SU-DHL-6 (cell line): ENCODE measurements at regions not wholly inside any gene's neighbourhood (a gene's known extent, or its start where the extent isn't known, plus 50 kb on each side); places are given as distances from the start of the nearest gene placed in this dataset.

ENCODE experiments used
- H2AFZ ChIP-seq: fragments of 200-600 bp; sonication (generic); 2 replicates; pipeline ENCODE4 v1.6.1; 2014; ENCODE audit warnings: low read depth, mild to moderate bottlenecking, moderate library complexity, mixed read lengths, antibody characterized with exemption, low read length; ENCODE audit not compliant: severe bottlenecking
- H3F3A ChIP-seq: fragments of 200-600 bp; shearing (Covaris generic); 2 replicates; pipeline ENCODE4 v1.6.0; 2016; ENCODE audit warnings: antibody characterized with exemption, mild to moderate bottlenecking; ENCODE audit not compliant: insufficient read depth
- H3K27ac ChIP-seq: fragments of 200-600 bp; sonication (generic); 2 replicates; pipeline ENCODE4 v1.5.1; 2016; ENCODE audit warnings: low read depth, mild to moderate bottlenecking, low read length, moderate library complexity, mixed read lengths
- H3K27me3 ChIP-seq: fragments of 200-600 bp; sonication (generic), shearing (Covaris generic); 2 replicates; pipeline ENCODE4 v1.6.0; 2014; ENCODE audit warnings: mild to moderate bottlenecking, low read length
- H3K36me3 ChIP-seq: fragments of 200-600 bp; sonication (generic); 2 replicates; pipeline ENCODE4 v1.6.1; 2014; ENCODE audit warnings: mild to moderate bottlenecking, low read length, mixed read lengths
- H3K4me2 ChIP-seq: fragments of 300-600, 200-600 bp; shearing (Covaris generic), sonication (generic); 2 replicates; pipeline ENCODE4 v1.6.0; 2014; ENCODE audit warnings: low read length, low read depth, mild to moderate bottlenecking; ENCODE audit not compliant: poor library complexity, severe bottlenecking
- H3K4me3 ChIP-seq: fragments of 200-600 bp; sonication (generic); 2 replicates; pipeline ENCODE4 v1.5.1; 2014; ENCODE audit warnings: antibody characterized with exemption, low read length, mild to moderate bottlenecking, mixed read lengths; ENCODE audit not compliant: insufficient read depth, poor library complexity, severe bottlenecking
- H3K79me2 ChIP-seq: fragments of 200-600 bp; sonication (generic); 2 replicates; pipeline ENCODE4 v1.6.1; 2014; ENCODE audit warnings: mild to moderate bottlenecking, low read length, moderate library complexity; ENCODE audit not compliant: insufficient read depth
- H3K9ac ChIP-seq: fragments of 200-600 bp; sonication (generic); 2 replicates; pipeline ENCODE4 v1.7.0; 2014; ENCODE audit warnings: mild to moderate bottlenecking, low read length
- H3K9me2 ChIP-seq: fragments of 200-600 bp; sonication (generic); replicated peaks from 2 replicates; pipeline ENCODE4 v1.6.1; 2014; ENCODE audit warnings: low read length; ENCODE audit not compliant: insufficient read depth
- H3K9me3 ChIP-seq: fragments of 200-600 bp; sonication (generic); 2 replicates; pipeline ENCODE4 v1.6.1; 2014; ENCODE audit warnings: low read length, mixed read lengths; ENCODE audit not compliant: insufficient read depth
- H4K20me1 ChIP-seq: fragments of 200-600 bp; sonication (generic); 2 replicates; pipeline ENCODE4 v1.6.1; 2014; ENCODE audit warnings: low read depth, mild to moderate bottlenecking, antibody characterized with exemption, low read length, moderate library complexity, mixed read lengths
- EZH2phosphoT487 ChIP-seq: fragments of 200-600 bp; sonication (generic), shearing (Covaris generic); conservative IDR thresholded peaks from 2 replicates; pipeline ENCODE4 v1.6.1; 2018; ENCODE audit warnings: mild to moderate bottlenecking, antibody characterized with exemption, low read length, moderate library complexity, mixed read lengths
- TF ChIP-seq, protein P1 (sequence below): fragments of 200-600 bp; sonication (generic); IDR thresholded peaks from one replicate; pipeline ENCODE4 v1.5.1; 2017; ENCODE audit warnings: antibody characterized with exemption, mild to moderate bottlenecking, low read length, moderate library complexity; ENCODE audit not compliant: insufficient read depth, poor library complexity, severe bottlenecking

DNA sequence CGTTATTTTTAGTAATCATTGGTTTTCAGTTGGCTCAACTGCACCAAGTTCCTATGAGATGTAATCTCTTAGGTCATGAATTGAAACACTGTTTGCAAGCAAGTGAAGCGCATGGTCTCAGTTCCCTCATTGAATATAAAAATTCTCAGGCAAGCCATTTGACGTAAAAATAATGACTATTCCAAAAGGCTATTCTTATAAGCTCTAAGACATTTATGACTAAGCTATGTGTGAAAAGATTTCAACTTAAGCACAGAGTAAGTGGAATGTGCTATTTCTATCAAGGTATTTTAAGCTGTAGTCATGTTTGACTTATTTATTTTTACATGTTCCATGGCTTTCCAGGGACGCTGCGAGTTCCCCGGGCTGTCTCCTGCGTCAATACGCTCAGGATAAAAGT is 248.5 kb downstream of the THBS2 start:
- Histone ChIP-seq H4K20me1 (no peaks in the 10 kb centered on the region), H3F3A (no peaks in the 10 kb centered on the region), H3K79me2 (no peaks in the 10 kb centered on the region), H3K27me3 (peaks cover 3% of the 10 kb centered on the region; the same call in 1 of the 2 replicates), H3K36me3 (no peaks in the 10 kb centered on the region), H3K9ac (no peak overlapping the region), H3K27ac (no peak overlapping the region), H2AFZ (no peak overlapping the region), H3K9me3 (no peaks in the 10 kb centered on the region), H3K4me3 (no peak overlapping the region), H3K4me2 (no peak overlapping the region), H3K9me2 (no peaks in the 10 kb centered on the region; the same call in 1 of the 2 replicates)
- TF ChIP-seq EZH2phosphoT487 = no peak
- TF ChIP-seq, protein P1, sequence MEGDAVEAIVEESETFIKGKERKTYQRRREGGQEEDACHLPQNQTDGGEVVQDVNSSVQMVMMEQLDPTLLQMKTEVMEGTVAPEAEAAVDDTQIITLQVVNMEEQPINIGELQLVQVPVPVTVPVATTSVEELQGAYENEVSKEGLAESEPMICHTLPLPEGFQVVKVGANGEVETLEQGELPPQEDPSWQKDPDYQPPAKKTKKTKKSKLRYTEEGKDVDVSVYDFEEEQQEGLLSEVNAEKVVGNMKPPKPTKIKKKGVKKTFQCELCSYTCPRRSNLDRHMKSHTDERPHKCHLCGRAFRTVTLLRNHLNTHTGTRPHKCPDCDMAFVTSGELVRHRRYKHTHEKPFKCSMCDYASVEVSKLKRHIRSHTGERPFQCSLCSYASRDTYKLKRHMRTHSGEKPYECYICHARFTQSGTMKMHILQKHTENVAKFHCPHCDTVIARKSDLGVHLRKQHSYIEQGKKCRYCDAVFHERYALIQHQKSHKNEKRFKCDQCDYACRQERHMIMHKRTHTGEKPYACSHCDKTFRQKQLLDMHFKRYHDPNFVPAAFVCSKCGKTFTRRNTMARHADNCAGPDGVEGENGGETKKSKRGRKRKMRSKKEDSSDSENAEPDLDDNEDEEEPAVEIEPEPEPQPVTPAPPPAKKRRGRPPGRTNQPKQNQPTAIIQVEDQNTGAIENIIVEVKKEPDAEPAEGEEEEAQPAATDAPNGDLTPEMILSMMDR = no peak

DNA sequence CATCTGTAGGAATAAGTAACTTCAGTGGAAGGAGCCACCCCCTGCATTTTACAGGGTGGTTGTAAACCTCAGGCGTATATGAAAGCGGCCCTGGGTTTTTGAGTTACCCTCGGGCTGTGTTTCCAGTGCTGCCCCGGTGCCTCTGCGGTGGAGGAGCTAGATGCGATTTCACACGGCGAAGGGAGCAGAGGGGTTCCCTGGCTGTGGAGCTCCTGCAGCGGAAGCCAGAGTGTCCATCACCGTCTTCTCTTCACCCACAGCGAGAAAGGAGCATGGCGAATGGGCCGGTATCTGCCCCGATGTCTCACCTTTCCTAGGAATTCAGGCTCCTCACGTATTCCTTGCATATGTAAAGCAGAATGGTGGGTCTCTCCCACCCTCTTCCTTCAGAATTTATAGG is 253.6 kb downstream of the THBS2 start:
- Histone ChIP-seq H3K27me3 (no peaks in the 10 kb centered on the region), H3K9me2 (no peaks in the 10 kb centered on the region), H3K36me3 (no peaks in the 10 kb centered on the region), H3K4me2 (no peak overlapping the region), H3K9ac (no peak overlapping the region), H2AFZ (no peak overlapping the region), H3K79me2 (no peaks in the 10 kb centered on the region), H3K27ac (no peak overlapping the region), H3K4me3 (no peak overlapping the region), H4K20me1 (no peaks in the 10 kb centered on the region), H3F3A (no peaks in the 10 kb centered on the region), H3K9me3 (no peaks in the 10 kb centered on the region)
- TF ChIP-seq, protein P1 = no peak
- TF ChIP-seq EZH2phosphoT487 = no peak

DNA sequence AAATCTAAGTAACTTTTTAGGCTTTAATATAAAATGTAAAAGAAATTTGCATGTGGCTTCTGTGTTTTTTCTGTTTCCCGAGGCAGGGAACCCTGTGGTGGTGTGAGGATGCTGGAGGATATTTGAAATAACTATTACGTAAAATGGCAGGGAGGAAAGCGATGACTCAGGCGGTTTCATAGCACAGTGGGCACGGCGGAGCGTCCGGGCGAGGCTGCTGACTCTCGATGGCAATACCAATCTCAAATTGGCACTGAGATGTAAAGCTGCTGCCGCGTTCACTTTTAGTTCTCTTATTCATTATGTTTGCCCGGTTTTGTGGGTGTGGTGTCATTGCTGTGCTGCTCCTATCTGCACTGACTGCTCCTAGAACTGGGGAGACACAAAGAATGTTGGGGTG is 254.3 kb downstream of the THBS2 start:
- no peak overlapping the region for H3K4me3 ChIP-seq
- TF ChIP-seq EZH2phosphoT487 = no peak
- TF ChIP-seq, protein P1 = no peak
- H3K27ac ChIP-seq = no peak overlapping the region

DNA sequence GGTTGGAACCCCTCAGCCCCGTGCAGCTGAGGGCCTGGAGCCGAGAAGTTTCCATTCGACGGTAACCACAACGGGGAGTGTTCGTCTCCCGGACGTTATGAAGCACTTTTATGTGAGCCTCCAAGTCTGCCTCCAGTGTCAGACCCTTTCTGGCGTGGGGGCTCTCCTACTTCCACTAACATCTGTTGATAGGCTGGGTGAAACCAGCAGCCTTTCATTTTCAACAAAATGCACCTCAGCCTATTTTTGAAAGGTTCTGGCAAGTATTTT is 257.4 kb downstream of the THBS2 start:
- no peak for TF ChIP-seq EZH2phosphoT487
- TF ChIP-seq, protein P1 = no peak
- Histone ChIP-seq H3K4me3 (no peak overlapping the region), H3K9me2 (no peaks in the 10 kb centered on the region), H3K27me3 (no peaks in the 10 kb centered on the region), H2AFZ (no peak overlapping the region), H3K79me2 (no peaks in the 10 kb centered on the region), H4K20me1 (no peaks in the 10 kb centered on the region), H3K4me2 (no peak overlapping the region), H3K9me3 (no peaks in the 10 kb centered on the region), H3K9ac (no peak overlapping the region), H3F3A (no peaks in the 10 kb centered on the region), H3K36me3 (no peaks in the 10 kb centered on the region), H3K27ac (no peak overlapping the region)

More for the DNA sequence above, 254.3 kb downstream of the THBS2 start:
- H3K27me3 ChIP-seq = no peaks in the 10 kb centered on the region
- no peaks in the 10 kb centered on the region for H3F3A ChIP-seq
- no peak overlapping the region for H3K4me2 ChIP-seq
- H3K79me2 ChIP-seq = no peaks in the 10 kb centered on the region
- no peaks in the 10 kb centered on the region for H3K36me3 ChIP-seq
- H2AFZ ChIP-seq = no peak overlapping the region
- H3K9me2 ChIP-seq = no peaks in the 10 kb centered on the region
- no peaks in the 10 kb centered on the region for H4K20me1 ChIP-seq
- H3K9ac ChIP-seq = no peak overlapping the region
- no peaks in the 10 kb centered on the region for H3K9me3 ChIP-seq
